ENCODE measurements at regions not wholly inside any gene's neighbourhood (a gene's known extent, or its start where the extent isn't known, plus 50 kb on each side); places are given as distances from the start of the nearest gene placed in this dataset.

GRCh38 chr18:34380326-34380725 is 155.6 kb upstream of the NOL4 start:
- intact Hi-C loops (cut with micrococcal nuclease; ENCODE audit: unreplicated experiment), result no loop called here
- DNase-seq (ENCODE audit: low read depth, low spot score), result no peak
- no peak for ATAC-seq
- H3K4me1 ChIP-seq (ENCODE audit: control insufficient read depth, insufficient read depth, low read length), result no peaks in the 10 kb centered on the region
- RAD21 ChIA-PET (ENCODE audit: unreplicated experiment), result interaction anchor here (1.2 kb wide), 1 partner anchor 17 kb away, joined by 3 read pairs; no protein-coding TSS in a partner anchor
- TF ChIP-seq RAD51 (IDR thresholded peaks at IDR 0.05) (no peak), YY1 (IDR thresholded peaks at IDR 0.05; ENCODE audit: low read depth, low read length) (no peak), ZNF217 (IDR thresholded peaks at IDR 0.05) (no peak), KDM1A (IDR thresholded peaks at IDR 0.05; ENCODE audit: borderline replicate concordance) (no peak), YBX1 (IDR thresholded peaks at IDR 0.05) (no peak), ZNF687 (IDR thresholded peaks at IDR 0.05) (no peak), HDAC6 (IDR thresholded peaks at IDR 0.05; ENCODE audit: unreplicated experiment) (no peak)
- no peaks in the 10 kb centered on the region for H3K79me2 ChIP-seq (ENCODE audit: control insufficient read depth, insufficient read depth, low read length)
- in situ Hi-C loops (cut with MboI), result no loop called here
- SMC1A ChIA-PET (ENCODE audit: uncharacterized antibody, unreplicated experiment), result no interaction called here
- no peaks in the 10 kb centered on the region for H3K9me3 ChIP-seq (replicated peaks; ENCODE audit: control insufficient read depth, insufficient read depth, low read length)
- POLR2A ChIA-PET, result no interaction called here
- H2AFZ ChIP-seq (ENCODE audit: control insufficient read depth, low read depth, low read length), result no peak overlapping the region
- no peak overlapping the region for H3K9ac ChIP-seq (ENCODE audit: control insufficient read depth, insufficient read depth, low read length)
- no peaks in the 10 kb centered on the region for H4K20me1 ChIP-seq (ENCODE audit: control insufficient read depth, insufficient read depth)
- H3K4me3 ChIP-seq, result no peak overlapping the region
- H3K27ac ChIP-seq (ENCODE audit: control insufficient read depth, insufficient read depth), result no peak overlapping the region
- H3K4me2 ChIP-seq (ENCODE audit: control insufficient read depth, insufficient read depth), result no peak overlapping the region
- FAIRE-seq, result no peak
- H3K36me3 ChIP-seq (ENCODE audit: control insufficient read depth in 2 of 2, insufficient read depth in 2 of 2, low read length in 1 of 2), result no peaks in the 10 kb centered on the region
- CTCF ChIA-PET, result interaction anchor here (1.0 to 1.6 kb wide), 3 partner anchors 10 to 58 kb away, joined by 3 to 5 read pairs (median 4); no protein-coding TSS in a partner anchor
- 100% methylated on average over 1 of the region's 1 CpG for WGBS (ENCODE audit: insufficient coverage, insufficient replicate concordance, low lambda C conversion rate, missing lambda C conversion rate)
- BruUV-seq (replicated peaks), result no TSS peak
- no peaks in the 10 kb centered on the region for H3K27me3 ChIP-seq (replicated peaks in 1 of 2; ENCODE audit: control insufficient read depth in 2 of 2, insufficient read depth in 2 of 2, low read length in 1 of 2)

Data from GM12878 (cell line).